Smooth muscle cell (in vitro differentiated cells): ENCODE measurements at regions not wholly inside any gene's neighbourhood (a gene's known extent, or its start where the extent isn't known, plus 50 kb on each side); places are given as distances from the start of the nearest gene placed in this dataset.
"Not testable (repeated sequence)": the region's sequence is repeated elsewhere in the genome, so short reads cannot be mapped to it uniquely, and the experiment has no call there.

Experiments
- DNase-seq: peaks from one replicate; lab custom pipeline; 2025; ENCODE audit not compliant: unreplicated experiment; lab: John Stamatoyannopoulos, UW
- H2AFZ ChIP-seq: fragments of 200-600 bp; sonication (generic); 2 replicates; pipeline ENCODE4 v1.6.0; 2016; ENCODE audit warnings: antibody characterized with exemption, low read depth, mild to moderate bottlenecking
- H3F3A ChIP-seq: fragments of 200-600 bp; sonication (generic); 2 replicates; pipeline ENCODE4 v1.6.0; 2017; ENCODE audit warnings: antibody characterized with exemption, low read depth
- H3K27ac ChIP-seq: fragments of 200-600 bp; sonication (generic); 2 replicates; pipeline ENCODE4 v1.5.1; 2016; ENCODE audit warnings: low read depth, mild to moderate bottlenecking
- H3K27me3 ChIP-seq: fragments of 200-600 bp; sonication (generic); 2 replicates; pipeline ENCODE4 v1.6.1; 2016; ENCODE audit warnings: low read depth, mild to moderate bottlenecking
- H3K36me3 ChIP-seq: fragments of 200-600 bp; sonication (generic); 2 replicates; pipeline ENCODE4 v1.5.1; 2016; ENCODE audit warnings: low read depth
- H3K4me1 ChIP-seq: fragments of 200-600 bp; sonication (generic); 2 replicates; pipeline ENCODE4 v1.5.1; 2016; ENCODE audit warnings: low read depth
- H3K4me2 ChIP-seq: fragments of 200-600 bp; sonication (generic); 2 replicates; pipeline ENCODE4 v1.6.0; 2016; ENCODE audit warnings: mild to moderate bottlenecking
- H3K4me3 ChIP-seq: fragments of 200-600 bp; sonication (generic); 2 replicates; pipeline ENCODE4 v1.5.1; 2016; ENCODE audit warnings: mild to moderate bottlenecking
- H3K79me2 ChIP-seq: fragments of 200-600 bp; sonication (generic); 2 replicates; pipeline ENCODE4 v1.6.0; 2016; ENCODE audit warnings: low read depth, mild to moderate bottlenecking
- H3K9ac ChIP-seq: fragments of 200-600 bp; sonication (generic); 2 replicates; pipeline ENCODE4 v1.6.0; 2016; ENCODE audit warnings: low read depth
- H3K9me3 ChIP-seq: fragments of 200-600 bp; sonication (generic); replicated peaks from 2 replicates; pipeline ENCODE4 v1.5.1; 2016; ENCODE audit warnings: low read depth
- H4K20me1 ChIP-seq: fragments of 200-600 bp; sonication (generic); 2 replicates; pipeline ENCODE4 v1.6.0; 2016; ENCODE audit warnings: low read depth
- CTCF ChIP-seq: fragments of 200-600 bp; sonication (generic); IDR thresholded peaks from 2 replicates; pipeline ENCODE4 v1.5.1; 2017; ENCODE audit warnings: borderline replicate concordance, mild to moderate bottlenecking, antibody characterized with exemption; ENCODE audit not compliant: insufficient read depth, poor library complexity, severe bottlenecking
- WGBS: methylation state at CpG from one replicate; pipeline ENCODE4 v1.1.7; 2016; ENCODE audit warnings: low lambda C conversion rate; 5-methylcytosine and 5-hydroxymethylcytosine counted together

- H3K9ac ChIP-seq, result peak overlapping the region; percentile 48
- no peaks in the 10 kb centered on the region for H3K4me1 ChIP-seq
- no peaks in the 10 kb centered on the region for H3K79me2 ChIP-seq
- H3K4me2 ChIP-seq, result peak overlapping the region; percentile 57
- no peak overlapping the region for H2AFZ ChIP-seq
- TF ChIP-seq CTCF, result no peak
- H3K27me3 ChIP-seq, result no peaks in the 10 kb centered on the region
- no peak overlapping the region for H3K4me3 ChIP-seq
- no peaks in the 10 kb centered on the region for H3K9me3 ChIP-seq
- no peak for DNase-seq
- H3F3A ChIP-seq, result peaks cover 12% of the 10 kb centered on the region
- WGBS, result 19% methylated on average over 1 of the region's 1 CpG
- H4K20me1 ChIP-seq, result no peaks in the 10 kb centered on the region
- no peaks in the 10 kb centered on the region for H3K36me3 ChIP-seq
- peak overlapping the region; percentile 84 for H3K27ac ChIP-seq
Observed at GRCh38 chr5:53303105-53303504, 177.3 kb upstream of the FST start.

GRCh38 chr5:53305316-53305715, 175.1 kb upstream of the FST start:
- not testable (repeated sequence) for H3K36me3 ChIP-seq, H3K27me3 ChIP-seq

GRCh38 chr5:53309653-53310052, 170.8 kb upstream of the FST start:
- no peak for TF ChIP-seq CTCF
- Histone ChIP-seq H3K27me3 (no peaks in the 10 kb centered on the region), H3K4me1 (no peaks in the 10 kb centered on the region), H4K20me1 (no peaks in the 10 kb centered on the region), H3K9me3 (peaks cover 3% of the 10 kb centered on the region), H2AFZ (no peak overlapping the region), H3K4me3 (no peak overlapping the region), H3K27ac (no peak overlapping the region), H3K36me3 (no peaks in the 10 kb centered on the region), H3K79me2 (no peaks in the 10 kb centered on the region), H3K9ac (no peak overlapping the region), H3F3A (no peaks in the 10 kb centered on the region), H3K4me2 (no peak overlapping the region)
- DNase-seq, result no peak
- WGBS, result 90% methylated on average over 2 of the region's 2 CpGs

More at GRCh38 chr5:53305316-53305715, 175.1 kb upstream of the FST start:
- not testable (repeated sequence) for H3K4me3 ChIP-seq, H3K4me2 ChIP-seq, H3K79me2 ChIP-seq, H3K27ac ChIP-seq, DNase-seq, H3K4me1 ChIP-seq, H4K20me1 ChIP-seq, H3K9ac ChIP-seq, H3K9me3 ChIP-seq, H2AFZ ChIP-seq
- H3F3A ChIP-seq, result peaks cover 12% of the 10 kb centered on the region
- 100% methylated on average over 1 of the region's 1 CpG for WGBS

- Histone ChIP-seq H3K9me3 (peaks cover 13% of the 10 kb centered on the region), H3K4me1 (no peaks in the 10 kb centered on the region), H3K27me3 (no peaks in the 10 kb centered on the region), H3K79me2 (no peaks in the 10 kb centered on the region), H3K27ac (no peak overlapping the region), H3K36me3 (peaks cover 4% of the 10 kb centered on the region), H3F3A (no peaks in the 10 kb centered on the region), H3K4me3 (no peak overlapping the region), H3K9ac (no peak overlapping the region), H3K4me2 (no peak overlapping the region), H4K20me1 (no peaks in the 10 kb centered on the region), H2AFZ (no peak overlapping the region)
- WGBS, result 54% methylated on average over 2 of the region's 2 CpGs
- no peak for DNase-seq
- no peak for TF ChIP-seq CTCF
Observed at GRCh38 chr5:53311681-53312080, 168.7 kb upstream of the FST start.
